ENCODE measurements at regions not wholly inside any gene's neighbourhood (a gene's known extent, or its start where the extent isn't known, plus 50 kb on each side); places are given as distances from the start of the nearest gene placed in this dataset.

DNA sequence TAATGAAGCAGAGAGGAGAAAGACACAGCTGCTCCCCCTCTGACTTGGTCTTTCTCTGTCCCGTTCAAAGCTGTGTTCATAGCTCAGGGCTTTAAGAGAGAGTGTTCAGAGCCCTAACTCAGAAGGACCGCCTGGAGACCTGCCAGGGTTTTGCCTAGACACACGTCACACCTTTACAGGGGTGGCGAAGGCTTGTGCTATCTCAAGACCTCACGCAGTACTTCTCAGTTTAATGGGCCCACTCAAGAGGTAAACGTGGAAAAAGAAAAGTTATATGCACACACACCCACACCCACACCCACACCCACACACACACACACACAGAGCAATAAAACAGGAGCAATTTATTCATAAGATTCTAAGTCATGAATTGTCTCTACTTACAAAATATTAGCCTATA lies 374.3 kb downstream of the C12orf75 start:
- DNase-seq (no peak), ATAC-seq (replicated peaks) (no peak)
- Mint-ChIP-seq H3K27ac (no peak overlapping the region), H3K27me3 (peaks cover 4 to 6% of the 10 kb centered on the region in 2 donors), H3K36me3 (no peaks in the 10 kb centered on the region), H3K4me1 (no peaks in the 10 kb centered on the region), H3K4me3 (no peak overlapping the region), H3K9me3 (no peaks in the 10 kb centered on the region)

DNA sequence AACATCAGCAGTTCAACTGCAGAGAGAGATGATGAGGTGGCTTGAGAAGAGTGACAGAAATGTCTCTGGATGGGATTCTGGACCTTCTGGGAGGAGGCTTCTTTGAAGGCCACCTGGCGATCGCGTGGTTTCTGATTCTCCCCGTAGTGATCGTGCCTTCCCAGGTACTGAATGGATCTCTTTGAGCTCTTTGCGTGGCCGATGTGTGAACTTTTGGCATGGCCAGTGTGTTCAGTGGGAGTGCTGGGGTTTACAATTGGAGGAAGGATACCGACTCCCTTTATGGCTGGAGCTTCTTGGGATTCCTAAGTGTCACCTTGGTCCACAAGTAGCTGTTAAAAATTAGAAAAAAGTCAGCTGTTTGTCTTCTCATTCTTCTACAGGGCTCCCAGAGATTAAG lies 374.7 kb downstream of the C12orf75 start:
- no peak overlapping the region for H3K4me3 Mint-ChIP-seq
- H3K4me1 Mint-ChIP-seq = no peaks in the 10 kb centered on the region
- no peaks in the 10 kb centered on the region for H3K9me3 Mint-ChIP-seq
- peaks cover 4 to 6% of the 10 kb centered on the region in 2 donors for H3K27me3 Mint-ChIP-seq
- no peaks in the 10 kb centered on the region for H3K36me3 Mint-ChIP-seq
- H3K27ac Mint-ChIP-seq = no peak overlapping the region
- no peak for DNase-seq
- no peak for ATAC-seq (replicated peaks)

DNA sequence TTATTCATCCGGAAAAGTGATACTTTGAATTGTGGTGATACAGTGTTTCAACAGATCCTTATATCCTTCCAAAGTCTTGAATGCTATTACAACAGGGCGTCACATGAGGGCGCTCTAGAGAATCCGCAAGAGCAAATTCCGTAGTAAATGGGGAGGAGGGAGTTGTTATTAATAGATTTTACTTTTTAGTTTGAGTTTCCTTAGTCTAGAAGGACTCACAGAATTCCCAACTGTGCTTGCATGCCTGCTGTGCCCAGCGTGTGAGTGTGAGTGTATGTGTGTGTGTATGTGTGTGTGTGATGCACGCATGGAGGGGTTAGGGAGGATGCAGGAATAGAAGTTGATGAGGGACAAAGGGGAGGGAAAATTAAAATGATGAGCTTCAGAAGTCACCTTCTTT lies 375.3 kb downstream of the C12orf75 start:
- DNase-seq (no peak), ATAC-seq (replicated peaks) (no peak)
- H3K36me3 Mint-ChIP-seq = no peaks in the 10 kb centered on the region
- H3K4me1 Mint-ChIP-seq = no peaks in the 10 kb centered on the region
- peaks cover under 1 to 3% of the 10 kb centered on the region in 2 donors for H3K27me3 Mint-ChIP-seq
- no peak overlapping the region for H3K27ac Mint-ChIP-seq
- no peaks in the 10 kb centered on the region for H3K9me3 Mint-ChIP-seq
- no peak overlapping the region for H3K4me3 Mint-ChIP-seq

DNA sequence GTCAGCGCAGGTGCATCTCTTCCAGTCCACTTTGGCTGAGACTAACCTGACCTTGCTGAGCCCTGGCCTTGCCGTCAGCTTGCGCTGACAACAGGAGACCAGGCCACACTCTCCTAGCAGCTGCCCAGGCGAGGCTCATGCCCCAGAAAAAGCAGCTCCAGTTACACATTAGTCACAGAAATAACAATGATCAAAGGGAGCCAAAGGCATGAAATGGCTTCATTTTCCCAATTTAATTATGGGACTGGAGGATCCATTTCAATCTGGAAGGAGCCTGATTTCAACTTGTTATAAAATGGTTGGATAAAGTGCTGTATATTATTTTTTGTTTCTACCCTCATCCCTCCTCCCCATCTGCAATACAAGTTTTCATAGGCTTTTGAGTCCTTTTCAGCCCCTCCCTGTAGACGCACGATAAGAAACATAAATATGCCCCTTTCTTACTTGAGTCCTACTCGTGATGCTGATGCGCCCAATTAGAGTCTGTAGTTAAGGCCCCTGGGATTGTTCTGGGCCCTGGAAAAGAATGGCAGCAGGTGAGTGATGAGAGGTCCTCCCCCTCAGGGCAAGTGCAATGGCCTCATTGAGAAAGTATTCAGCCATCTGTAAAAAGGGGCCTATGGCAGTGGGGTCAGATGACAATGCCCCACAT lies 376.0 kb downstream of the C12orf75 start:
- no peak overlapping the region for H3K27ac Mint-ChIP-seq
- H3K9me3 Mint-ChIP-seq = no peaks in the 10 kb centered on the region
- no peaks in the 10 kb centered on the region for H3K27me3 Mint-ChIP-seq
- no peak overlapping the region for H3K4me3 Mint-ChIP-seq
- DNase-seq (no peak), ATAC-seq (replicated peaks) (no peak)
- no peaks in the 10 kb centered on the region for H3K36me3 Mint-ChIP-seq
- H3K4me1 Mint-ChIP-seq = no peaks in the 10 kb centered on the region

DNA sequence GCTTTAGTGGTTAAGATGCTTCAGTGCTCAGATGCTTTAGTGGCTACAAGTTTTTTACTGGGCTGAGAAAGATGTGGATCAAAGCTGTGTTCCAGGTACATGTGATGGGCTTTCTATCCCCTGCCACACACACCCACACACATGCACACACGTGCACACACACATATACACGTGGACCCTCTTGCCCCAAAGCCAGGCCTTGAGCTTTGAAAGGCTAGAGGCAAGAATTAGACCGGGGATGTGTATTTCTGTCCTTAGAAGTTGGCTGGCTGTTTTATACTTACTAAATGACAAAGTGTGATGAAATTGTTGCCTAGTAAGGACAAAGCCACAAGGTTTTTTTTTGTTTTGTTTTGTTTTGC lies 376.5 kb downstream of the C12orf75 start:
- H3K9me3 Mint-ChIP-seq = no peaks in the 10 kb centered on the region
- H3K36me3 Mint-ChIP-seq = no peaks in the 10 kb centered on the region
- no peaks in the 10 kb centered on the region for H3K4me1 Mint-ChIP-seq
- DNase-seq (no peak), ATAC-seq (replicated peaks) (no peak)
- no peak overlapping the region for H3K4me3 Mint-ChIP-seq
- H3K27me3 Mint-ChIP-seq = no peaks in the 10 kb centered on the region
- H3K27ac Mint-ChIP-seq = no peak overlapping the region

DNA sequence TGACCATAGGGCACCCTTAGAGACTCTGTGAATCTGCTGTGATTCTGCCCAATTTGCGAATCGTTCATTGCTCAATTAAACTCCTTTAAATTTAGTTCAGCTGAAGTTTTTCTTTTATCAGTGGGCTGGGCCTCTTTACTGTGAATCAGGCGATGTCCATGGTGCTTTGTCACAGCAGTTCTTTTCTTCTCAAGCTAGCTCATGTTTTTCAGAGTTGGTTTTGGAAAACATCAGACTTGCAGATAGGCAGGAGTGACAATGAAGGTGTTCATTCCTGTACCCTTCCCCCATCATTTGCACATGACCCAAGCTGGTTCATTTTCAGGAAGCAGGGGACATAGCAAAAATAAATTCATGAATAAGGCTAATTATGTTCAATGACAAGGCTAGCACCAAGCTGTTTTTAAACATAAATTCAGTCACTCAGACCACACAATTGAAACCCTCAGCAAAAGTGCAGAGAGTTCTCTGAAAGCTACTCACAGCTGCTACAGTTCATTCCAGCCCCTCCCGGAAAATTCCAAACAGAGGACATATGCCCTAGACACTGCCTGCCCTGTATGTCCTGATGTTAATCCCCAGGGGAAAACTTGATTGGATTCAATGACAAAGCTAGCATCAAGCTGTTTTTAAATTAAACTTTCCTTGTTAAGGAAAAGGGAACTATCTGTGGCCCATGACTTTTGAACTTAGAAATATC lies 383.3 kb downstream of the C12orf75 start:
- ATAC-seq (replicated peaks) (no peak), DNase-seq (no peak)
- H3K4me3 Mint-ChIP-seq = no peak overlapping the region
- H3K27ac Mint-ChIP-seq = no peak overlapping the region
- H3K9me3 Mint-ChIP-seq = peaks cover 0 to 2% of the 10 kb centered on the region in 2 donors
- H3K4me1 Mint-ChIP-seq = no peaks in the 10 kb centered on the region
- H3K36me3 Mint-ChIP-seq = no peaks in the 10 kb centered on the region
- H3K27me3 Mint-ChIP-seq = peaks cover 3 to 18% of the 10 kb centered on the region in 2 donors

DNA sequence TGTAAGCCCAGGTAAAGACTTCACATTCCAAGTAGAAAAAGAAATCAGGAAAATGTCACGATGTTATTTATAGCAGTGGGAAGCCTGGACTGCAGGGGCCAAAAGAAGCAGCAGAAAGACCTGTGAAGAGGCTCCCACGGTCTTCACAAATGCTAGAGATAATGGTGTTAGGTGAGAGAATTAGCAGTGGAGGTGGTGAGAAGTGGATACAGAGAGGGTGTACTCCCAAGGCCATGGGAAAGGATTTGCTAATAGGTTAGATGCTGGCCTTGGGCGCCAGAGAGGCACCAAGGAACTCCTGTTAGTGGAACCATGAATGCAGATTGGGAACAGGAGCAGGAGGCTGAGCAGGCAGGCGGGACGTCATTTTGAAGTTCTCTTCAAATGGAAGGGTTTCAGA lies 386.1 kb downstream of the C12orf75 start:
- H3K27ac Mint-ChIP-seq = no peak overlapping the region
- peaks cover 3 to 18% of the 10 kb centered on the region in 2 donors for H3K27me3 Mint-ChIP-seq
- no peak for DNase-seq
- peaks cover 0 to 2% of the 10 kb centered on the region in 2 donors for H3K9me3 Mint-ChIP-seq
- H3K36me3 Mint-ChIP-seq = no peaks in the 10 kb centered on the region
- no peak for ATAC-seq (replicated peaks)
- H3K4me1 Mint-ChIP-seq = no peaks in the 10 kb centered on the region
- no peak overlapping the region for H3K4me3 Mint-ChIP-seq

DNA sequence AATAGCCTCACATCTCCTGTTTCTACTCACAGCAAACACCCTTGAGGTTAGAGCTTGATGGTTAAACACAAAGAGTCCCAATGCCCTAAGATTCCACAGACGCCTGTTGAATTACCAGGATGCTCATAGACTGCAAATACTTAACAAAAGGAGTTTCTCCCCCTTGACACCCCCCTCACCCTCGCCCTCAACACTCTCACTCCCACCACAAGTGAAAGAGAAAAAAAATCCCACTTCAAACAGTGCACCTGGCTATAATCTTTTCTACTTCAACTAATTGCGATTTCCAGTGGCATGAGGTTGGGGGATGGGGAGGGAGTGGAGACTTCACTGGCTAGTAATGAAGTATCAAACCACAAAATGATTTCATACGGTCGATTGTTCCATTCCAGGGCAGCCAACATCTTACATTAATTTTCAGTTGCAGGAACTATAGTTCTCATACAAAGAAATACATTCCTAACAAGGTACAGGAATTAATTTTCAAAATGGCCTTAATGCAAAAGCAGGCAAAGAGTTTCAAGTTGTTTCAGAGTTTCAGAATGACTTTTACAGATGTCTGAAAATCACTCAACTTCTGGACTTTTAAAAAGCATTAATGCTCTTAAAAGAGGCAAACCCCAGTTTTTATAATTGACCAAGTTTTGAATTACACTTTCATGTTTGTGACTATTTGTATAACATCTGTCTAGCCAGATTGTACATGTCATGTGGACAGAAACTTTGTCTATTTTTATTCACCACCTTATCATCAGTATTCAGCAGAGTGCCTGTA lies 390.7 kb downstream of the C12orf75 start:
- ATAC-seq (replicated peaks) (no peak), DNase-seq (no peak)
- Mint-ChIP-seq H3K36me3 (no peaks in the 10 kb centered on the region), H3K4me1 (no peaks in the 10 kb centered on the region), H3K4me3 (no peak overlapping the region), H3K27me3 (peaks cover 2 to 10% of the 10 kb centered on the region in 2 donors), H3K27ac (no peak overlapping the region), H3K9me3 (peaks cover 0 to 2% of the 10 kb centered on the region in 2 donors)

DNA sequence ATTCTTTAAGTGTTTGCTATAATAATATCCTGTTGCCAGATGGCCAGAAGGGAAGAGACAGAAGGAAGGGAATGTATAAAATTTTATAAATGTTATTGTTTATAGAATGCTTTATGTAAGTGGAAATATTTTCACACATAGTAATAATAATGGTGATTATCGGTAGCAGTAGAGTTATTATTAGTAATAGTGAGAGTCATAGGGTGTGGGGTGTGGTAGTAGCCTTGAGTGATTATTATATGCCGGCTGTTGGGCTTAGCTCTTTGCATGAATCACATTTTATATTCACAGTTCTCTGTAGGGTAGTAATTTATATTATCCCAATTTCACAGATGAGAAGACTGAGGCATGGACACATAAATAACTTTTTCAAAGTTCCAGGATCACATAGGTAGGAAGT lies 391.4 kb downstream of the C12orf75 start:
- no peak overlapping the region for H3K27ac Mint-ChIP-seq
- ATAC-seq (replicated peaks) (no peak), DNase-seq (no peak)
- H3K9me3 Mint-ChIP-seq = peaks cover 0 to 2% of the 10 kb centered on the region in 2 donors
- peaks cover 0 to 5% of the 10 kb centered on the region in 2 donors for H3K27me3 Mint-ChIP-seq
- H3K4me3 Mint-ChIP-seq = no peak overlapping the region
- no peaks in the 10 kb centered on the region for H3K4me1 Mint-ChIP-seq
- no peaks in the 10 kb centered on the region for H3K36me3 Mint-ChIP-seq

DNA sequence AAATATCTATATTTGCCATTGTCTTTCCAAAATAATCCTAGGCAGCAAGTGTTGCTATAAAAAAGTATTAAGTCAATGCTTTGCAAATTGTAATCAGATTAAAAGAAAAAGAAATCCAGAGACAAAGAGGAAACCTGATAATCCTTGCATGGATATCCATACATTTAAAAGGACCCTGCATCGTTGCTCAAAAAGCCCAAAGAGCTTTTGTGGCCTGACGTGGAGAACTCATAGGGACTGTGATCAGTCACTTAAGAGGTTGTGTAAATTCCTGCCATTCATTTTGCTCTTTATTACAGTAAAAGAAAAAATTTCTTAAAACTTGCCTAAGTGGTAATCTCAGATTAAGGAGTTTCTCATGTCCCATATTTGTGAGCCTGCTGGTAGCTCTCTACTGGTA lies 392.6 kb downstream of the C12orf75 start:
- Mint-ChIP-seq H3K36me3 (no peaks in the 10 kb centered on the region), H3K4me3 (no peak overlapping the region), H3K4me1 (no peaks in the 10 kb centered on the region), H3K9me3 (peaks cover 0 to 2% of the 10 kb centered on the region in 2 donors), H3K27me3 (peaks cover 0 to 5% of the 10 kb centered on the region in 2 donors), H3K27ac (no peak overlapping the region)
- DNase-seq (no peak), ATAC-seq (replicated peaks) (no peak)

DNA sequence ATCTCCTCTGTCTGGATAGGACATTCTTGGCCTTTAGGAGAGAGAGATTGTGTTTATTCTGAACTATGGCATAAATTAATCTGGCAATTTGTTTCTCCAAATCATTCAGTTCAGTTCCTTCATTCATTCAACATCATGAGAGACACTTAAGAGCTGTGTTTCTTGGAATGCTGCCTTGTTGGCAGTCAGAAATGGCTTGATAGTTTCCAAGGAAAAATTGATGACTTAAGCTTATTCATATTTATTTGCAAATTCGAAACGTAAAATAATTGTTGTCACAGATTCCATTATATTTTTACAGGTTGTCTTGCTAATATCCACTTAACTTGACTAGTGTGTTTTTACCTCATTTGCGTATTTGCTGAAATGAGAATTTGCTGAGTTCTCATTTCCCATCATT lies 393.0 kb downstream of the C12orf75 start:
- H3K27me3 Mint-ChIP-seq = peaks cover 0 to under 1% of the 10 kb centered on the region in 2 donors
- no peak overlapping the region for H3K4me3 Mint-ChIP-seq
- H3K9me3 Mint-ChIP-seq = no peaks in the 10 kb centered on the region
- H3K4me1 Mint-ChIP-seq = no peaks in the 10 kb centered on the region
- ATAC-seq (replicated peaks) = no peak
- no peak for DNase-seq
- no peak overlapping the region for H3K27ac Mint-ChIP-seq
- H3K36me3 Mint-ChIP-seq = no peaks in the 10 kb centered on the region

DNA sequence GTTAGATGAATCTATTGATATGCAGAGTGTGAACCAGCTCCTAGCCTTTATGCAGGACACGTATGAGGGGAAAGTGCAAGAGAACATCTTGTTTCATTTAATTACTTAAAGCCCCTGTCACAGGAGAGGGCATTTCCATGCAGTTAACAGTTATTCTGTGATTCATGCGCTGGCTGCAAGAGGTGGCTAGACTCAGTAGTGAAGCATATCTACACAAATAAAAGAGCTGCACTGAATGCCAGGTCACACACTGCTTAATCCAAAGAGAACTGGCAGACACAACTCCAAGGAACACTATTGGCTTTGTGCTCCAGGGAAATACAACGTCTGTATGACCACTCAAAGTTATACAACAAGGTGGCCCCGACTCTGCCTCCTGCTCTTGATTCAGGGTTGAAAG lies 394.1 kb downstream of the C12orf75 start:
- H3K27me3 Mint-ChIP-seq = peaks cover 0 to 5% of the 10 kb centered on the region in 2 donors
- no peaks in the 10 kb centered on the region for H3K9me3 Mint-ChIP-seq
- ATAC-seq (replicated peaks) (no peak), DNase-seq (no peak)
- no peak overlapping the region for H3K27ac Mint-ChIP-seq
- no peak overlapping the region for H3K4me3 Mint-ChIP-seq
- H3K36me3 Mint-ChIP-seq = no peaks in the 10 kb centered on the region
- no peaks in the 10 kb centered on the region for H3K4me1 Mint-ChIP-seq

DNA sequence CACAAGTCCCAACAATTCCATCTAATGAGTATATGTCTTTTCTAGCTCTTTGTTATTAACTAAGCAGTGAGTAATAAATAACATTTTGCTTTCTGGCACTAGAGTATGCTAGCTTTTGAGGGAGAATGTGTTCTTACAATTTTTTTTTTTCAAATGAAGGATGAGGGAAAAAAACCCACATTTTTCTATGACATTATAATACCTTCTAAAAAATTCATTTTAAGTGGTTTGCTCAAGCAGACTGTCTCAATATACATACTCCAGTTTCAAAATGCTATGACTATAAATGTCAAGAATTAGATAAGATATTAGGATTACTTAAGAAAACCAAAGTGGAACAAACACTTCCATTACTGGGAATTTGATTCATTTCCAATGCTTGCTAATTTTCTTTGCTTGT lies 394.6 kb downstream of the C12orf75 start:
- DNase-seq (no peak), ATAC-seq (replicated peaks) (no peak)
- no peaks in the 10 kb centered on the region for H3K9me3 Mint-ChIP-seq
- H3K27me3 Mint-ChIP-seq = peaks cover 0 to 5% of the 10 kb centered on the region in 2 donors
- no peak overlapping the region for H3K27ac Mint-ChIP-seq
- no peaks in the 10 kb centered on the region for H3K4me1 Mint-ChIP-seq
- H3K4me3 Mint-ChIP-seq = no peak overlapping the region
- H3K36me3 Mint-ChIP-seq = no peaks in the 10 kb centered on the region

DNA sequence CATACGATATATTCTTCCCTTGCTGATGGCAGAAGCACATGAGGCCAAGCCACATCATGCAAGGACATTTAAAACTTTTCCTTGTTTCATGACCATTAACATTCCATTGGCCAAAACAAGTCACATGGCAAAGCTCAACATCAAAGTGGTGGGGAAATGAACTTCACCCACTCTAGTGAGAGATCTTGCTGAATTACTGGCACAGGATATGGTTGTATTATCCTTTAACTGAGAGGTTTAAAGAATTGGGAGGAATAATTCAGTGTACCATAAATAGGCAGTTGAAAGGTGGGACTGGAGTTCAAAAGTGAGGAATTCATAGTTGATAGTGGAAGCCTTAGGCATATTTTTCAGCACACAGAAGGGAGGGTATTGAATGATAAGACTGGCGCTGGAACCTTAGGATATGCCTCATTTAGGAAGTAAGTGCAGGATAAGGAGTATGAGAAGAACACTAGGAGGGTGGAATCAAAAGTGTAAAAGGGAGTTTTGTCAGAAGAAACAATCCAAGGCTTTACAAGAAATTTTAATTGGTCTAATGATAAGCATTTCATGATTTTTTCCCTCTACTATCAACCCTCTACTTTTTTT lies 398.8 kb downstream of the C12orf75 start:
- H3K4me3 Mint-ChIP-seq = no peak overlapping the region
- H3K27me3 Mint-ChIP-seq = peaks cover 0 to 5% of the 10 kb centered on the region in 2 donors
- ATAC-seq (replicated peaks) (no peak), DNase-seq (no peak)
- no peaks in the 10 kb centered on the region for H3K9me3 Mint-ChIP-seq
- H3K4me1 Mint-ChIP-seq = no peaks in the 10 kb centered on the region
- no peaks in the 10 kb centered on the region for H3K36me3 Mint-ChIP-seq
- no peak overlapping the region for H3K27ac Mint-ChIP-seq
